ENCODE measurements at regions not wholly inside any gene's neighbourhood (a gene's known extent, or its start where the extent isn't known, plus 50 kb on each side); places are given as distances from the start of the nearest gene placed in this dataset.

GRCh38 chr16:6331770-6332169, 1000.9 kb upstream of the RBFOX1 start:
- TF ChIP-seq CTCF (IDR thresholded peaks at IDR 0.05 in 4 of 5, conservative IDR thresholded peaks at IDR 0.05 in 1 of 5) (no peak), POLR2A (IDR thresholded peaks at IDR 0.05) (no peak)
